Activated CD8-positive, alpha-beta T cell treated with anti-CD3 and anti-CD28 coated beads for 36 hours (primary cell): ENCODE measurements at regions not wholly inside any gene's neighbourhood (a gene's known extent, or its start where the extent isn't known, plus 50 kb on each side); places are given as distances from the start of the nearest gene placed in this dataset.

Experiments
- ATAC-seq: fragments of 200-7000 bp; cut with Tn5 transposase; one replicate; pipeline ENCODE4 v1.10.0; 2021; ENCODE audit warnings: mild to moderate bottlenecking, moderate library complexity
- CTCF ChIA-PET: fragments of 350-600 bp; sonication (Branson Sonifier 250); formaldehyde crosslinking; loops from one replicate; lab custom pipeline; 2021; ENCODE audit warnings: antibody characterized with exemption; lab: Charles Lee
- POLR2A ChIA-PET: fragments of 350-600 bp; sonication (Branson Sonifier 250); formaldehyde crosslinking; loops from one replicate; lab custom pipeline; 2021; ENCODE audit warnings: antibody characterized with exemption; lab: Charles Lee
- DNase-seq: peaks from one replicate; pipeline ENCODE4 v3.0.0-alpha.2; 2020
- H3K27ac Mint-ChIP-seq: one replicate; pipeline ENCODE4 v1.8.0; 2021; ENCODE audit warnings: mild to moderate bottlenecking, mixed read lengths
- H3K27me3 Mint-ChIP-seq: one replicate; pipeline ENCODE4 v1.8.0; 2021; ENCODE audit warnings: mixed read lengths
- H3K36me3 Mint-ChIP-seq: one replicate; pipeline ENCODE4 v1.8.0; 2021; ENCODE audit warnings: low read depth, mixed read lengths
- H3K4me1 Mint-ChIP-seq: one replicate; pipeline ENCODE4 v1.8.0; 2021; ENCODE audit warnings: low read depth, mixed read lengths
- H3K4me3 Mint-ChIP-seq: one replicate; pipeline ENCODE4 v1.8.0; 2021; ENCODE audit warnings: mild to moderate bottlenecking, moderate library complexity, mixed read lengths
- H3K9me3 Mint-ChIP-seq: one replicate; pipeline ENCODE4 v1.8.0; 2021; ENCODE audit warnings: mixed read lengths
- intact Hi-C: fragments of 100-400 bp; cut with micrococcal nuclease; formaldehyde crosslinking; loops from one replicate; pipeline ENCODE4 v1.10.0; 2022
- TF ChIP-seq, protein P1 (sequence below): fragments of 200-600 bp; IDR thresholded peaks from one replicate; pipeline ENCODE4 v1.8.0; 2022; ENCODE audit warnings: antibody characterized with exemption, mild to moderate bottlenecking

DNA sequence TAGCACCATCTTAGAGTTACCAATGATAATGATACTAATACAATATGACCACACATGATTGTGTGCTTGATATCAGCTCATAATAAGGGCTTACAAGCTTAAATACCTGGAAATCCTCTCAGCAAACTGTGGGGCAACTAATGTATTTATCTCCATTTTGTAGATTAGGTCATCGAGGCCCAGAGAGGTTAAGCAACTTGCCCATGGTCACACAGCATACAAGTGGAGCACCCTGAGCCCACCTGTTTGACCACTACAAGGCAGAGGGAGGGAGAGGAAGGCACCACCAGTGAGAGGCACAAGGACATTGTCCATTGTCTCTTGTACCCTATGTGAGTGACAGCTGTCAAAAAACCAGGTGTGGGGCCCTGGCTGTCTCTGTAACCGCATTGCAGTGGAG, 123.7 kb downstream of the MIAT start:
- H3K27me3 Mint-ChIP-seq: no peaks in the 10 kb centered on the region
- TF ChIP-seq, protein P1, sequence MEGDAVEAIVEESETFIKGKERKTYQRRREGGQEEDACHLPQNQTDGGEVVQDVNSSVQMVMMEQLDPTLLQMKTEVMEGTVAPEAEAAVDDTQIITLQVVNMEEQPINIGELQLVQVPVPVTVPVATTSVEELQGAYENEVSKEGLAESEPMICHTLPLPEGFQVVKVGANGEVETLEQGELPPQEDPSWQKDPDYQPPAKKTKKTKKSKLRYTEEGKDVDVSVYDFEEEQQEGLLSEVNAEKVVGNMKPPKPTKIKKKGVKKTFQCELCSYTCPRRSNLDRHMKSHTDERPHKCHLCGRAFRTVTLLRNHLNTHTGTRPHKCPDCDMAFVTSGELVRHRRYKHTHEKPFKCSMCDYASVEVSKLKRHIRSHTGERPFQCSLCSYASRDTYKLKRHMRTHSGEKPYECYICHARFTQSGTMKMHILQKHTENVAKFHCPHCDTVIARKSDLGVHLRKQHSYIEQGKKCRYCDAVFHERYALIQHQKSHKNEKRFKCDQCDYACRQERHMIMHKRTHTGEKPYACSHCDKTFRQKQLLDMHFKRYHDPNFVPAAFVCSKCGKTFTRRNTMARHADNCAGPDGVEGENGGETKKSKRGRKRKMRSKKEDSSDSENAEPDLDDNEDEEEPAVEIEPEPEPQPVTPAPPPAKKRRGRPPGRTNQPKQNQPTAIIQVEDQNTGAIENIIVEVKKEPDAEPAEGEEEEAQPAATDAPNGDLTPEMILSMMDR: no peak
- no peak overlapping the region for H3K27ac Mint-ChIP-seq
- ATAC-seq (no peak), DNase-seq (no peak)
- H3K4me3 Mint-ChIP-seq: no peak overlapping the region
- intact Hi-C loops: no loop called here
- H3K4me1 Mint-ChIP-seq: peaks cover 13% of the 10 kb centered on the region
- CTCF ChIA-PET: interaction anchor here (0.9 kb wide), 1 partner anchor 17 kb away, joined by 3 read pairs; no protein-coding TSS in a partner anchor
- H3K9me3 Mint-ChIP-seq: peaks cover 1% of the 10 kb centered on the region
- peaks cover 48% of the 10 kb centered on the region for H3K36me3 Mint-ChIP-seq
- POLR2A ChIA-PET: no interaction called here

DNA sequence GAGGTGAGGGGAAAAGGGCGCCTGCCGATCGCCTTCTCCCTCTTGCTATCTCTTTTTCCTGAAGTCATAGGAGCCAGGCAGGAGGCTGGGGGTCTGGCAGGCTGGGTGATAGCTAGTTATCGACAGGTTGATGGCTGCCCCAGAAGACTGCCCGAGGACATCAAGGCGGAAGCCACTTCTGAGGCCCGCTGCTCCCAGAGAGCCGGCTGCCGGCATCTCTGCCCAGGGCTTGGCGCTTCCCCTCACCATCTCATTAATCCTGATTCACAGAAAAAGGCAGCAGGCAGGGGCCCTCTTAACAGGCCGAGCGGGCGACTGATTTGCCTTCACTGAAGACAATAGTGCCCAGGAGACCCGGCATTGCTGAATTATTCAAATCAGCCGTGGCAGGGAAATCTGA, 124.2 kb downstream of the MIAT start:
- H3K4me3 Mint-ChIP-seq: no peak overlapping the region
- no peaks in the 10 kb centered on the region for H3K27me3 Mint-ChIP-seq
- TF ChIP-seq, protein P1: no peak
- DNase-seq (no peak), ATAC-seq (no peak)
- POLR2A ChIA-PET: no interaction called here
- CTCF ChIA-PET: no interaction called here
- peaks cover 17% of the 10 kb centered on the region for H3K4me1 Mint-ChIP-seq
- intact Hi-C loops: no loop called here
- H3K9me3 Mint-ChIP-seq: peaks cover 1% of the 10 kb centered on the region
- no peak overlapping the region for H3K27ac Mint-ChIP-seq
- H3K36me3 Mint-ChIP-seq: peaks cover 46% of the 10 kb centered on the region

DNA sequence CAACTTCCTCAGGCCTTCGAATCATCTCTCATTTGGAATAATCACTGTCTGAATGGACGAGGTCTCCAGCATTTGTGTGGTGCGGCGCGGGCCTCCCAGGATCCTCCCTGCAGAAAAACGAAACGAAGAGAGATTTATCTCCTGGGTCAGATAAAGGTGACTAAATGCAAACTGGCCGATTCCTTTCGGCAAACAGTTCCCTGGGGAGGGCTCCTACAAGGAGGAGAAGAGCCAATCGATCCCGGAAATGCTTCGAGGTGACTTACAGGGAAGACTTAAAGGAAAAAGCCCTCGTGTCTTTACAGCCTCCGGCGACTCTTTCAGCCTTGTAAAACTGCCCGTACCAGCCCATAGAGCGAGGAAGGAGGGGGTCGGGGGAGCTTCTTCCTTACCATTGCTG, 126.5 kb downstream of the MIAT start:
- TF ChIP-seq, protein P1: no peak
- ATAC-seq (no peak), DNase-seq (no peak)
- peaks cover 31% of the 10 kb centered on the region for H3K36me3 Mint-ChIP-seq
- no peak overlapping the region for H3K27ac Mint-ChIP-seq
- POLR2A ChIA-PET: no interaction called here
- H3K4me3 Mint-ChIP-seq: no peak overlapping the region
- H3K9me3 Mint-ChIP-seq: peaks cover 1% of the 10 kb centered on the region
- H3K4me1 Mint-ChIP-seq: peaks cover 19% of the 10 kb centered on the region
- intact Hi-C loops: no loop called here
- CTCF ChIA-PET: no interaction called here
- no peaks in the 10 kb centered on the region for H3K27me3 Mint-ChIP-seq

DNA sequence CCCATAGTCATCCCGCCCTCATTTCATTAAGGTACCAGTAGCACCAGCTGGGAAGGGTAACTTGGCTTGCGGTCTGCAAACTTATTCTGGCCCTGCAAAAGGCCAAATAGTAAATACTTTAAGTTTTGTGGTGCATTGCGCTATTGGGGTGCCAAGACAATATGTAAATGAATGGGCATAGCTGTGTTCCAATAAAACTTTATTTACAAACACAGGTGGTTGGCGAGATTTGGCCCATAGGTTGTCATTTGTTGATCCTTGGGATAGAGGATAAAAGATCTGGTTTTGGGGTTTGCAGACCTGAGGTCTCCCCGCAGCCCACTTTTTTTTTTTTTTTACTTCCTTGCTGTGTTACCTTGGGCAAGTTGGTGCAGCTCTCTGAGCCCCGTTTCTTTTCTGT, 127.4 kb downstream of the MIAT start:
- Mint-ChIP-seq H3K4me1 (peaks cover 19% of the 10 kb centered on the region), H3K36me3 (peaks cover 23% of the 10 kb centered on the region), H3K27ac (no peak overlapping the region), H3K9me3 (no peaks in the 10 kb centered on the region), H3K27me3 (no peaks in the 10 kb centered on the region), H3K4me3 (no peak overlapping the region)
- DNase-seq (no peak), ATAC-seq (no peak)
- TF ChIP-seq, protein P1: no peak
- CTCF ChIA-PET: interaction anchor here (1.2 kb wide), 1 partner anchor 20 kb away, joined by 3 read pairs; no protein-coding TSS in a partner anchor
- POLR2A ChIA-PET: no interaction called here
- intact Hi-C loops: no loop called here

DNA sequence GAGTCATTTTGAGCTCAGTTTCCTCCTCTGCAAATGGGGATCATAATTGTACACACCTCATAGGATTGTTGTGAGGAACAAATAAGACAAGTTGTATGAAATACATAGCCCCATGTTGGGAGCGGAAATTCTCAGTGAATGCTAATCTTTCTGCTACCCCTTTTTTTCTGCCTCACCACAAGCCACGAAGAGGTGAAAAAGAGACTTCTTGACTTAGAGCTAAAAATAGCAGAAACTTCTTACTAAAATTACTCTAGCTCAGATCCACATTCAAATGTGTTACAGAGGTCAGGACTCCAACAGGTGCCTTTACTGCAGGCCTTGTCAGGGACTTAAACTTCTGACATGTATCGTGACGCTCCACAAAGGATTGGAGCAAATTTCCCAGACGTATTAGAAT, 128.5 kb downstream of the MIAT start:
- TF ChIP-seq, protein P1: no peak
- ChIA-PET POLR2A (no interaction called here), CTCF (interaction anchor here (1.5 kb wide), 1 partner anchor 107 kb away, joined by 3 read pairs; no protein-coding TSS in a partner anchor)
- DNase-seq: peak; percentile 23
- Mint-ChIP-seq H3K27me3 (no peaks in the 10 kb centered on the region), H3K4me3 (no peak overlapping the region), H3K9me3 (no peaks in the 10 kb centered on the region), H3K27ac (peak overlapping the region; percentile 76), H3K4me1 (peaks cover 19% of the 10 kb centered on the region), H3K36me3 (peaks cover 22% of the 10 kb centered on the region)
- ATAC-seq: no peak
- intact Hi-C loops: no loop called here
